ENCODE measurements at regions not wholly inside any gene's neighbourhood (a gene's known extent, or its start where the extent isn't known, plus 50 kb on each side); places are given as distances from the start of the nearest gene placed in this dataset.
"Not testable (repeated sequence)": the region's sequence is repeated elsewhere in the genome, so short reads cannot be mapped to it uniquely, and the experiment has no call there.

GRCh38 chr5:38777111-38777510 is 68.7 kb upstream of the OSMR start:
- ATAC-seq (replicated peaks; ENCODE audit: extremely low read depth, poor library complexity, severe bottlenecking) (no peak), DNase-seq (ENCODE audit: low spot score in 2 of 2) (no peak)
- no peaks in the 10 kb centered on the region for H3K36me3 Mint-ChIP-seq (ENCODE audit: insufficient read depth)
- no peaks in the 10 kb centered on the region for H3K4me1 Mint-ChIP-seq
- H3K9me3 Mint-ChIP-seq, result no peaks in the 10 kb centered on the region
- no peak overlapping the region for H3K4me3 Mint-ChIP-seq
- peaks cover 53% of the 10 kb centered on the region for H3K27me3 Mint-ChIP-seq
- no peak overlapping the region for H3K27ac Mint-ChIP-seq (ENCODE audit: low read depth)

GRCh38 chr5:38780316-38780715 is 65.5 kb upstream of the OSMR start:
- Mint-ChIP-seq H3K4me1 (no peaks in the 10 kb centered on the region), H3K36me3 (ENCODE audit: insufficient read depth) (no peaks in the 10 kb centered on the region), H3K27ac (ENCODE audit: low read depth) (no peak overlapping the region), H3K9me3 (no peaks in the 10 kb centered on the region), H3K4me3 (no peak overlapping the region), H3K27me3 (peaks cover 33% of the 10 kb centered on the region)
- DNase-seq (ENCODE audit: low spot score in 2 of 2), result no peak
- no peak for ATAC-seq (replicated peaks; ENCODE audit: extremely low read depth, poor library complexity, severe bottlenecking)

- Mint-ChIP-seq H3K9me3 (peaks cover 5% of the 10 kb centered on the region), H3K4me3 (no peak overlapping the region), H3K36me3 (ENCODE audit: insufficient read depth) (no peaks in the 10 kb centered on the region), H3K27me3 (peaks cover 33% of the 10 kb centered on the region), H3K27ac (ENCODE audit: low read depth) (no peak overlapping the region), H3K4me1 (no peaks in the 10 kb centered on the region)
- DNase-seq (ENCODE audit: low spot score in 2 of 2) (no peak), ATAC-seq (replicated peaks; ENCODE audit: extremely low read depth, poor library complexity, severe bottlenecking) (no peak)
Observed at GRCh38 chr5:38780945-38781344, 64.9 kb upstream of the OSMR start.

- no peak overlapping the region for H3K27ac Mint-ChIP-seq (ENCODE audit: low read depth)
- H3K36me3 Mint-ChIP-seq (ENCODE audit: insufficient read depth), result no peaks in the 10 kb centered on the region
- no peaks in the 10 kb centered on the region for H3K4me1 Mint-ChIP-seq
- H3K4me3 Mint-ChIP-seq, result no peak overlapping the region
- H3K9me3 Mint-ChIP-seq, result peaks cover 7% of the 10 kb centered on the region
- DNase-seq (ENCODE audit: low spot score in 2 of 2) (no peak), ATAC-seq (replicated peaks; ENCODE audit: extremely low read depth, poor library complexity, severe bottlenecking) (no peak)
- H3K27me3 Mint-ChIP-seq, result peaks cover 19% of the 10 kb centered on the region
Observed at GRCh38 chr5:38782180-38782835, 63.5 kb upstream of the OSMR start.

DNA sequence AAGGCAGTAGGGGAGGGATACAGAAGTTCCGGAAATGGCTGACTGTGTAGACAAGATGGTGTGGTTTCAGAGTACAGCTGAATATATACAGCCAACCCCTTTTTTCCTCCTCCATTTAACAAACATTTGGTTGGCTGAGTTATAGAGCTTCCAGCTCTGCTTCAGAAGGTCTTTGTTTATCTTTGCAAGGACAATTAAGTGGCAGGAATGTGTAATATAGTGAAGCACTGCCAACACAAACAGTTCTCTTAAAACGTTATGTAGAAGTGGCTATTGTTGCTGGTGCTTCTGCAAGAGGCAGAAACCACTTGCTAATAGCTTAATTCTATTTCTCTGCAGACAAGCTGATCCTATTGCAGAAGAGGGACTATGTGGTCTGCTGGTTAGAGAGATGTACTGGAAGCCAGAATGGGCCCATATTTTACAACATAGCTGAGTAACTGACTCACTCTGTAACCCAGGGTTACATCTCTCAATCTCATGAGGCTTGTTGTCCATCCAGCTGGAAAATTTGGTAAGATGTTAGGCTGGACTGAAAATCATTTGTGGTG is 62.7 kb upstream of the OSMR start:
- no peak for ATAC-seq (replicated peaks; ENCODE audit: extremely low read depth, poor library complexity, severe bottlenecking)
- H3K4me1 Mint-ChIP-seq, result no peaks in the 10 kb centered on the region
- H3K4me3 Mint-ChIP-seq, result no peak overlapping the region
- peaks cover 14% of the 10 kb centered on the region for H3K27me3 Mint-ChIP-seq
- H3K27ac Mint-ChIP-seq (ENCODE audit: low read depth), result no peak overlapping the region
- DNase-seq (ENCODE audit: low spot score in 2 of 2), result no peak
- peaks cover 13% of the 10 kb centered on the region for H3K9me3 Mint-ChIP-seq
- no peaks in the 10 kb centered on the region for H3K36me3 Mint-ChIP-seq (ENCODE audit: insufficient read depth)

- peaks cover 13% of the 10 kb centered on the region for H3K9me3 Mint-ChIP-seq
- DNase-seq (ENCODE audit: low spot score in 2 of 2), result no peak
Observed at GRCh38 chr5:38789134-38789533, 56.7 kb upstream of the OSMR start.

GRCh38 chr5:38789777-38790176 is 56.0 kb upstream of the OSMR start:
- ATAC-seq (replicated peaks; ENCODE audit: extremely low read depth, poor library complexity, severe bottlenecking) (no peak), DNase-seq (ENCODE audit: low spot score in 2 of 2) (no peak)
- no peaks in the 10 kb centered on the region for H3K36me3 Mint-ChIP-seq (ENCODE audit: insufficient read depth)
- H3K9me3 Mint-ChIP-seq, result peaks cover 13% of the 10 kb centered on the region
- no peak overlapping the region for H3K4me3 Mint-ChIP-seq
- H3K27me3 Mint-ChIP-seq, result peaks cover 36% of the 10 kb centered on the region
- H3K27ac Mint-ChIP-seq (ENCODE audit: low read depth), result no peak overlapping the region
- H3K4me1 Mint-ChIP-seq, result no peaks in the 10 kb centered on the region

More at GRCh38 chr5:38789134-38789533, 56.7 kb upstream of the OSMR start:
- Mint-ChIP-seq H3K36me3 (ENCODE audit: insufficient read depth) (no peaks in the 10 kb centered on the region), H3K27me3 (peaks cover 35% of the 10 kb centered on the region), H3K4me3 (no peak overlapping the region), H3K4me1 (no peaks in the 10 kb centered on the region), H3K27ac (ENCODE audit: low read depth) (no peak overlapping the region)
- no peak for ATAC-seq (replicated peaks; ENCODE audit: extremely low read depth, poor library complexity, severe bottlenecking)

GRCh38 chr5:38790268-38790667 is 55.5 kb upstream of the OSMR start:
- peaks cover 36% of the 10 kb centered on the region for H3K27me3 Mint-ChIP-seq
- no peaks in the 10 kb centered on the region for H3K4me1 Mint-ChIP-seq
- peaks cover 13% of the 10 kb centered on the region for H3K9me3 Mint-ChIP-seq
- ATAC-seq (replicated peaks; ENCODE audit: extremely low read depth, poor library complexity, severe bottlenecking), result no peak
- no peak overlapping the region for H3K4me3 Mint-ChIP-seq
- DNase-seq (ENCODE audit: low spot score in 2 of 2), result no peak
- H3K27ac Mint-ChIP-seq (ENCODE audit: low read depth), result no peak overlapping the region
- H3K36me3 Mint-ChIP-seq (ENCODE audit: insufficient read depth), result no peaks in the 10 kb centered on the region

DNA sequence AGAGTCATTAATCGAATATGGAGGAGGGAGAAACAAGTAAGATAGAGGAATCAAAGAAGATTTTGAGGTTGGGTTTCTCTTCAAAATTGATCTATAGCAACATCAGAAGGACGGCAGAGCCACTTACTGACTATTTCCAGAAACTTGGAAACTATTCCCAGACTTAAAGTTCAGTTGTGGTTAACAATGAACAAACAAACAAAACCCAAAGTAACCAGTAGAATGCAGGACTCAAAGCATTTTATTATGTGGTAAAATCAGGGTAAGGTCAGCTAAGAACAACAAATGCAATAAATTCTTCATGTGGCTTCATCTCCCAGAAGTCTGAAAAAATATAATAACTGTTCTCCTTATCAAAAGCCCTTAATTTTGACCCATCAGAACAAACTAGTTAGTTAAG is 54.9 kb upstream of the OSMR start:
- no peaks in the 10 kb centered on the region for H3K36me3 Mint-ChIP-seq (ENCODE audit: insufficient read depth)
- H3K27me3 Mint-ChIP-seq, result peaks cover 36% of the 10 kb centered on the region
- H3K4me1 Mint-ChIP-seq, result no peaks in the 10 kb centered on the region
- H3K9me3 Mint-ChIP-seq, result peaks cover 9% of the 10 kb centered on the region
- H3K27ac Mint-ChIP-seq (ENCODE audit: low read depth), result no peak overlapping the region
- H3K4me3 Mint-ChIP-seq, result no peak overlapping the region
- no peak for DNase-seq (ENCODE audit: low spot score in 2 of 2)
- no peak for ATAC-seq (replicated peaks; ENCODE audit: extremely low read depth, poor library complexity, severe bottlenecking)

DNA sequence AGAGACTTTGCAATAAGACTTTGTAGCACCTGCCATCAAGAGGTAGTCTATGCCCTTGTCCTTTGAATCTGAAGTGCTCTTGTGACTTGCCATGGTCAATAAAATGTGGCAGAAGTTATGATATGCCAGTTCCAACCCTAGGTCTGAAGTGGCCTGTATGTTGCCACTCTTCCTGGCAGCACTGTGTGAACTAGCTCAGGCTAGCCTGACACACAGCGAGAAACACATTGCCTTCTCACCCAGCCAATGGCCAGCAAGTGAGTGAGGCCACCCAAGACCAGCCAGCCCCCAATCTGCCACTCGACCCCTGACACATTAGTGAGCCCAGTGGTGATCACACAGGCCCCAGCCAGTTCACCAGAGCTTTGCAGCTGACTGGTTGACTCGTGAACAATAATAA is 52.7 kb upstream of the OSMR start:
- ATAC-seq (replicated peaks; ENCODE audit: extremely low read depth, poor library complexity, severe bottlenecking), result no peak
- H3K4me3 Mint-ChIP-seq, result no peak overlapping the region
- H3K36me3 Mint-ChIP-seq (ENCODE audit: insufficient read depth), result no peaks in the 10 kb centered on the region
- H3K4me1 Mint-ChIP-seq, result no peaks in the 10 kb centered on the region
- H3K9me3 Mint-ChIP-seq, result no peaks in the 10 kb centered on the region
- DNase-seq (ENCODE audit: low spot score in 2 of 2), result no peak
- peaks cover 46% of the 10 kb centered on the region for H3K27me3 Mint-ChIP-seq
- H3K27ac Mint-ChIP-seq (ENCODE audit: low read depth), result no peak overlapping the region

DNA sequence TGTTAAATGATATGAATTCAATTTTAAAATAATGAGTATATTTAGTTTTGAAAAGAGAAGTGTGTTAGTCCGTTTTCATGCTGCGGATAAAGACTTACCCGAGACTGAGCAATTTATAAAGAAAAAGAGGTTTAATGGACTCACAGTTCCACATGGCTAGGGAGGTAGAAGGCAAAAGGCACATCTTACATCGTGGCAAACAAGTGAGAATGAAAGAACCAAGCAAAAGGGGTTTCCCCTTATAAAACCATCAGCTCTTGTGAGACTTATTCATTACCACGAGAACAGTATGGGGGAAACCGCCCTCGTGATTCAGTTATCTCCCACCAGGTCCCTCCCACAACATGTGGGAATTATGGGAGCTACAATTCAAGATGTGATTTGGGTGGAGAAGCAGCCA is 51.8 kb upstream of the OSMR start:
- H3K9me3 Mint-ChIP-seq; H3K27ac Mint-ChIP-seq (ENCODE audit: low read depth); ATAC-seq (replicated peaks; ENCODE audit: extremely low read depth, poor library complexity, severe bottlenecking); H3K36me3 Mint-ChIP-seq (ENCODE audit: insufficient read depth); H3K4me3 Mint-ChIP-seq; DNase-seq (ENCODE audit: low spot score in 2 of 2); H3K4me1 Mint-ChIP-seq: not testable (repeated sequence)
- peaks cover 46% of the 10 kb centered on the region for H3K27me3 Mint-ChIP-seq

DNA sequence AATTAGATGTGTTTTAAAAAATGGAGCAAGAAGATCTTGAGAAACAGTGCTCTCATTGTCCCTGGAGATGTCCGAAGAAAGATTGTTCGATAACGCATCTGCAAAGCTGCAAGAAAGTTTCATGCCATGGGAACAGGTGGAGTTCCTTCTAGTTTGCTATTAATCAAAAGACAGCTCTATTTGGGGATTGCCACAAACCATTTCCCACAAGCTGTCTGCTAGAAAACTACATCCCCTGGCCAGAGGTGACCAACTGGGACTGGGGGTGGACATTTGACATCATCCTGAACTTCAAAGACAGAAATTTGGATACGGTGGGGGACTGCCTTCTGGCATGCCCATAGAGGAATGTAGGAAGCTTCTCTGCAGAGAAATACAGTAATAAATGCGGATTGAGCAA is 50.8 kb upstream of the OSMR start:
- Mint-ChIP-seq H3K27me3 (peaks cover 43% of the 10 kb centered on the region), H3K4me3 (no peak overlapping the region), H3K27ac (ENCODE audit: low read depth) (no peak overlapping the region), H3K4me1 (no peaks in the 10 kb centered on the region), H3K36me3 (ENCODE audit: insufficient read depth) (no peaks in the 10 kb centered on the region), H3K9me3 (no peaks in the 10 kb centered on the region)
- DNase-seq (ENCODE audit: low spot score in 2 of 2) (no peak), ATAC-seq (replicated peaks; ENCODE audit: extremely low read depth, poor library complexity, severe bottlenecking) (no peak)

- Mint-ChIP-seq H3K9me3 (no peaks in the 10 kb centered on the region), H3K4me1 (no peaks in the 10 kb centered on the region), H3K36me3 (ENCODE audit: insufficient read depth) (peaks cover 2% of the 10 kb centered on the region), H3K27me3 (peaks cover 34% of the 10 kb centered on the region), H3K27ac (ENCODE audit: low read depth) (no peak overlapping the region), H3K4me3 (no peak overlapping the region)
- DNase-seq (ENCODE audit: low spot score in 2 of 2) (no peak), ATAC-seq (replicated peaks; ENCODE audit: extremely low read depth, poor library complexity, severe bottlenecking) (no peak)
Observed at GRCh38 chr5:38795986-38796741, 49.6 kb upstream of the OSMR start.

All from central memory CD8-positive, alpha-beta T cell (primary cell).